ENCODE measurements at regions not wholly inside any gene's neighbourhood (a gene's known extent, or its start where the extent isn't known, plus 50 kb on each side); places are given as distances from the start of the nearest gene placed in this dataset.

DNA sequence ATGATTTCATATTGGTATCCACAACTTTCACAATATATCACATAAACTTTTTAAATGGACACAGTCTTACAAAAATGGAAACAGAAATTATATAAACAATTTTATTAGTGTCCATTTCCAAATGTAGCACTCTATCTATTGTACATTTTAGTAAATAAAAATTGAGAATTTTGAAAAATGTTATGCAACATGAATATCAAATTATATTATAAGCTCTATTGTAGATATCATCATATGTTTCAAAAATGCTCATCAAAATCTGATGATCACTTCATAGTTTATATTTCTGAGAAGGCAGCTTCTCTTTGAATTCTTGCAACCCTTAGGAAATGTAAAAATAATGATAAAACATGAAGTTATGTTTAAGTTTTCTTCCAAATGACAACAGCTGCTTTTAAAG is 1928.6 kb downstream of the PCDH9 start (continued):
- TF ChIP-seq FOXJ3 (CRISPR knock-in tag; IDR thresholded peaks at IDR 0.05; ENCODE audit: borderline replicate concordance), result no peak
- no peak for TF ChIP-seq ATF2 (CRISPR knock-in tag; IDR thresholded peaks at IDR 0.05; ENCODE audit: borderline replicate concordance, low read depth)

DNA sequence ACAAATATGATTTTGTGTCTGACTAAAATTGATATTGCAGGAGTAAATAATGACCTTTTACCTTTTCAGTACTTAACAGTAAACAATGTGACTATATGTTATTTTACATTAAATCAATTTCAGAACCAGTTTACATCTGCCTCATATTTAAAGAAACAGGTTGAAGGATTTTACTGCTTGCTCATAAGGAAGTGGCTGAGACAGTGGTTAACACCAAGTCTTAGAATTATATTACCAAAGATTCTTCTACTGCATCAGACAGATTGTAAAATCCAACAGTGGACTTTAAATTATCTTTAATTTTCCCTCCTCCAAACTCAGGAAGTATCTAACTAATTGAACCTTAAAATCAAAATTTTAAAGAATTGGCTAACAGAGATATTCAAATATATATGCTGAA is 1929.9 kb downstream of the PCDH9 start:
- Mint-ChIP-seq H3K27me3 (ENCODE audit: low read depth) (no peaks in the 10 kb centered on the region), H3K4me3 (no peak overlapping the region), H3K9me3 (no peaks in the 10 kb centered on the region), H3K36me3 (no peaks in the 10 kb centered on the region), H3K27ac (no peak overlapping the region), H3K4me1 (no peaks in the 10 kb centered on the region)
- DNase-seq (ENCODE audit: low spot score) (no peak), ATAC-seq (no peak)
- CTCF ChIA-PET, result no interaction called here
- no peak for TF ChIP-seq ATF3 (CRISPR knock-in tag; conservative IDR thresholded peaks at IDR 0.05)
- POLR2A ChIA-PET, result no interaction called here

- no peak overlapping the region for H3K27ac Mint-ChIP-seq
- no peak for TF ChIP-seq FOXP4 (CRISPR knock-in tag; IDR thresholded peaks at IDR 0.05)
- TF ChIP-seq ELF4 (CRISPR knock-in tag; IDR thresholded peaks at IDR 0.05; ENCODE audit: low read depth), result no peak
- no peak for TF ChIP-seq ESRRA (CRISPR knock-in tag; IDR thresholded peaks at IDR 0.05; ENCODE audit: borderline replicate concordance)
- no peak for TF ChIP-seq ERG (CRISPR knock-in tag; IDR thresholded peaks at IDR 0.05)
- TF ChIP-seq, protein P1, sequence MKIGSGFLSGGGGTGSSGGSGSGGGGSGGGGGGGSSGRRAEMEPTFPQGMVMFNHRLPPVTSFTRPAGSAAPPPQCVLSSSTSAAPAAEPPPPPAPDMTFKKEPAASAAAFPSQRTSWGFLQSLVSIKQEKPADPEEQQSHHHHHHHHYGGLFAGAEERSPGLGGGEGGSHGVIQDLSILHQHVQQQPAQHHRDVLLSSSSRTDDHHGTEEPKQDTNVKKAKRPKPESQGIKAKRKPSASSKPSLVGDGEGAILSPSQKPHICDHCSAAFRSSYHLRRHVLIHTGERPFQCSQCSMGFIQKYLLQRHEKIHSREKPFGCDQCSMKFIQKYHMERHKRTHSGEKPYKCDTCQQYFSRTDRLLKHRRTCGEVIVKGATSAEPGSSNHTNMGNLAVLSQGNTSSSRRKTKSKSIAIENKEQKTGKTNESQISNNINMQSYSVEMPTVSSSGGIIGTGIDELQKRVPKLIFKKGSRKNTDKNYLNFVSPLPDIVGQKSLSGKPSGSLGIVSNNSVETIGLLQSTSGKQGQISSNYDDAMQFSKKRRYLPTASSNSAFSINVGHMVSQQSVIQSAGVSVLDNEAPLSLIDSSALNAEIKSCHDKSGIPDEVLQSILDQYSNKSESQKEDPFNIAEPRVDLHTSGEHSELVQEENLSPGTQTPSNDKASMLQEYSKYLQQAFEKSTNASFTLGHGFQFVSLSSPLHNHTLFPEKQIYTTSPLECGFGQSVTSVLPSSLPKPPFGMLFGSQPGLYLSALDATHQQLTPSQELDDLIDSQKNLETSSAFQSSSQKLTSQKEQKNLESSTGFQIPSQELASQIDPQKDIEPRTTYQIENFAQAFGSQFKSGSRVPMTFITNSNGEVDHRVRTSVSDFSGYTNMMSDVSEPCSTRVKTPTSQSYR (CRISPR knock-in tag; IDR thresholded peaks at IDR 0.05), result no peak
- TF ChIP-seq PRRX2 (CRISPR knock-in tag; IDR thresholded peaks at IDR 0.05), result no peak
- no peak for TF ChIP-seq E2F1 (CRISPR knock-in tag; IDR thresholded peaks at IDR 0.05)
- TF ChIP-seq ZNF263 (CRISPR knock-in tag; IDR thresholded peaks at IDR 0.05; ENCODE audit: low read depth), result no peak
- no peak for DNase-seq (ENCODE audit: low spot score)
- no peaks in the 10 kb centered on the region for H3K36me3 Mint-ChIP-seq
- no peaks in the 10 kb centered on the region for H3K9me3 Mint-ChIP-seq
- CTCF ChIA-PET, result no interaction called here
- POLR2A ChIA-PET, result no interaction called here
- no peaks in the 10 kb centered on the region for H3K4me1 Mint-ChIP-seq
- H3K4me3 Mint-ChIP-seq, result no peak overlapping the region
- no peak for ATAC-seq
- no peaks in the 10 kb centered on the region for H3K27me3 Mint-ChIP-seq (ENCODE audit: low read depth)
Measured at GRCh38 chr13:65293530-65294198, 1936.5 kb downstream of the PCDH9 start.
